Left renal cortex interstitium (tissue), 4 donors: ENCODE measurements at regions not wholly inside any gene's neighbourhood (a gene's known extent, or its start where the extent isn't known, plus 50 kb on each side); places are given as distances from the start of the nearest gene placed in this dataset.
"Not testable (repeated sequence)": the region's sequence is repeated elsewhere in the genome, so short reads cannot be mapped to it uniquely, and the experiment has no call there.

Source experiments
- DNase-seq, 4 donors: peaks; one replicate each; pipeline ENCODE4 v3.0.0-alpha.2; 2013; ENCODE audit warnings: low read depth in 4 of 4, low spot score in 2 of 4, missing footprints in 1 of 4

DNA sequence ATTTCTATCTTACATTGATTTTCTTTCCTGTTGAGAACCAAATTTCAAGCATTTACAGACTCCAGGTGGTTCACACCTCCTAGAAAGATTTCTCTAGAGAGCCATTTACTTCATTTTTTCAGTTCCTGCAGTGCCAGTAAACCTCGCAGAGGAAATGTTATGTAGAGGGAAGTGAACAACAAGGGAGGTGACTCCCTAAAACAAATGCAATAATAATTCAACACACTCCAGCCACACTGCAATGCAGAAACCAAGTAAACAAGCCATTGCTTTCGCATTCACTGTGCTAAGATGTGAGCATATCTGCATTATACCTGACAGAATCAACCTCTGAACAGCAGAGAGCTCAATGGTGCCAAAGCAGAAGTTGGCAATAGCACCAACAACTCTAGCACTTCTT, 215.1 kb downstream of the RBM26 start:
- no peak for DNase-seq

- DNase-seq = no peak
Observed at GRCh38 chr13:79187917-79188690, 218.0 kb downstream of the RBM26 start.

DNA sequence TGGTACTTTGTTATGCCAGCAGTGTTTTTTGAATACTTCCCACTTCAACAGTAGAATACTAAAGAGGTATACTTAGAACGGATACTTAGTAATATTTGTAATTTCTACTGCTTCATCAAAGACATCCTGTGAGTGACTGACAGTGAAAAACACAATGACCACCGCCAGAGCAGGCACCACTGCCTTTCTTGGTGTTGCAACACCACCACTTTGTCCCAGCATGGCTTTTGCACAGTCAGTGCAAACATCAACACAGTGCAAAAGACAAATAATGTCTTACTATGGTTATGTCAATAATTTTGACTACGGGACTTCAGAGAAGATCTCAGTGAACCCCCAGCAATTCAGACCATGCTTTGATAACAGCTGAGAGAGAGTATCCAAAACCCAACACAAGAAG, 220.5 kb downstream of the RBM26 start:
- DNase-seq = no peak

GRCh38 chr13:79183231-79183630, 222.8 kb downstream of the RBM26 start:
- no peak for DNase-seq

- not testable (repeated sequence) for DNase-seq
Observed at GRCh38 chr13:79173691-79174090, 232.4 kb downstream of the RBM26 start.

- DNase-seq = not testable (repeated sequence)
Observed at GRCh38 chr13:79172924-79173323, 233.1 kb downstream of the RBM26 start.

GRCh38 chr13:79171141-79172061, 234.7 kb downstream of the RBM26 start:
- no peak for DNase-seq

DNA sequence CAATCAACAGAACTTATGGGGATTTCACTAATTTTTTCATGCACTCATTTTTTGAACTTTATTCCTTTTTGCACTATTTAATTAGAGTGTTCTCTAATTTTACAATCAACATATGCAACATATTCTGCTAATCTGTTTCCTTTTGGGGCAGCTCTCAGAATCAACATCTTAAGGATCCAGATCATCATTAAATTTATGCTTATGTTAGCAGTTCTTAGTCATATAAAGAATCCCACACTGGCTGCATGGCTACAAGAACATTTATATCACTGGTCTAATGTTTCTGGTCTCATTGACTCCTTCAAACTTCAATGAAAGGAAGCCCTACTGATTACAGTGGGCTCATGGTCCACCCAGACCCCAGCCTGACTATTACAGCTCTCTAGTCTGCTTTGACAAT, 245.2 kb downstream of the RBM26 start:
- DNase-seq = no peak

DNA sequence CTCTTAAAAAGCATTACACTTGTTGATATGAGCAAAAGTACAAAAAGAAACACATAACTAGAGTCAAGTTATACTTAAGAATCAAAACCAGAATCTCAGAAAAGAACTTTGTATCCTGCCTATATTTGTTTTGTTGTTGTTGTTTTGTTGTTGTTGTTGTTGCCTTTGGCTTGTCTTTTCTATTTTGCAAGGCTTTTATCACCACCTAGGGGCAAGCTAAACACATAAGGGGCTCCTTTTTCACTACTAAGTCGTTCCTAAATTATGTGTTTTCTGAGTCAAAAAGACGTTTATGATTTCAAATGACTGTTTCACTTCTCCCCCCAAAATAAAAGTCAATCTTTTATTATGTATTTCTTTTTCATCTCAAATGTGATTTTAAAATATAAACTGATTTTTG, 250.2 kb downstream of the RBM26 start:
- no peak for DNase-seq

DNA sequence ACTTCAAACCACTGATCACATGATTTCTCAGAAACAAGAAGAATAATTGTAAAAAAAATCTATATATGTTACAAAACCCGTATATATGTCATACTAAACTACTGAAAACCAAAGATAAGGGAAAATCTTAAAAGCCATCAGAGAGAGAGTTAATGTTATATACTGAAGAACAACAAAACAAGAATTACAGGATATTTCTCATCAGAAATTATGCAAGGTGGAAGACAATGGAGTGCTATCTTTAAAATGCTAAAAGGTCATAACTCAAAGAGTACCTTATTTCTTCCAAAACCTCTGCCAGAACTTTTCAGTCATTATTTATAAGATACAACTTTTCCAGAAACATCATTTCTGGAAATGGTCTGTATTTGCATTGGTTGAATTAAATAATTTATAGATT, 256.8 kb downstream of the RBM26 start:
- no peak for DNase-seq

GRCh38 chr13:79141082-79141481, 265.0 kb downstream of the RBM26 start:
- no peak for DNase-seq

GRCh38 chr13:79128158-79128557, 277.9 kb downstream of the RBM26 start:
- DNase-seq = no peak

DNA sequence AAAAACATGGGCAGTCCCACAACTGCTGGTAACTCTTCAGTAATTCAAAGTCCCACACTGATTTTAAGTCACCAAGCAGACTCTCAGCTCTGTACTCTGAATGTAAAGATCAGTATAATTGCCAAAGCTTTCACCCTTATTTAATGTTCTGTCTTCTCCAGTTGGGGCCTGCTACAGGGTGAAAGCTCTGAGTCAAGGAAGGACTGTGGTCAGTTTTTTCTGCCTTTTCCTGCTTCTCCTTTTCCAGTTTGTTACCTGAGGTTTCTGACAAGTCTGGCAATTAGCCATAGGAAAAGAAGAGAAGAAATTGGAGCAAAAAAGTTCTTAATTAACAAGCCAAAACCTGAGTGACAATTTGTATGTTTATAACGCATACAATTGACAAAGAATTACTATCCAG, 279.3 kb downstream of the RBM26 start:
- DNase-seq = no peak

GRCh38 chr13:79124183-79124582, 281.9 kb downstream of the RBM26 start:
- no peak for DNase-seq

DNA sequence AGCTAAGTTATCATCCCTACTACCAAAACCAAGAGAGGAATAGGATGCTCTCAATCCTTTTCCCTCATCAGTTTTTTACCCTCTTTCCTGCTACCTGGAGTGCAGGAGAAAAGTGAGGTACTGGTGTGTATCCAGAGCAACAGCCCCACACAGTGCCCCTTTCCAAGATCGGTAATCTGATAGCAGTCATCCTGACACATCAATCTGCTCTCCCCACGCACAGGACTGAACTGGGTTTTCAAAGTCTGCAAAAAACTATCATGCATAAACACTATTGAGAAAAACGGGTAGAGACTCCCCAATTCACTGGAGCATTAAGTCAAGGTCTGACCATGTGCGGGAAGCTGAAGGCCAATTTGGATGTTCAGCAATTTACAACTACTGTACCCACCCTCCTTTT, 284.8 kb downstream of the RBM26 start:
- DNase-seq = peak in 1 of 4 donors; percentile 6

- no peak for DNase-seq
Observed at GRCh38 chr13:79119578-79120107, 286.4 kb downstream of the RBM26 start.

GRCh38 chr13:79112016-79112415, 294.0 kb downstream of the RBM26 start:
- DNase-seq = no peak

- no peak for DNase-seq
Observed at GRCh38 chr13:79108914-79109643, 297.0 kb downstream of the RBM26 start.

DNA sequence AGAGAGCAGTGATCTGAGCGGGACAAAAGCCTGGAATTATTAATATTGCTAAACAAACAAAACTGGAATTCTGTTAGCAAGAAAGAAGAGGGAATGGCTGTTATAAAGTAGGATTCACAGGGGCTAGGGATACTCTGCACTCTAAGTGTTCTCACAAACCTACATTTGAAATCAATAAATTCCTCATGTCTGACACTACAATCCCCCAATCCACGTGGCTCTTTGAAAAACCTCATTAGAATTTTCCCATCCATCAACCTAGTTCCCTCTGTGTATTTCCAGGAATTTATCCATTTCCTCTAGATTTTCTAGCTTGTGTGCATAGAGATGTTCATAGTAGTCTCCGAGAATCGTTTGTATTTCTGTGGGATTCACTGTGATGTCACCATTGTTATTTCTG, 307.5 kb downstream of the RBM26 start:
- DNase-seq = no peak

DNA sequence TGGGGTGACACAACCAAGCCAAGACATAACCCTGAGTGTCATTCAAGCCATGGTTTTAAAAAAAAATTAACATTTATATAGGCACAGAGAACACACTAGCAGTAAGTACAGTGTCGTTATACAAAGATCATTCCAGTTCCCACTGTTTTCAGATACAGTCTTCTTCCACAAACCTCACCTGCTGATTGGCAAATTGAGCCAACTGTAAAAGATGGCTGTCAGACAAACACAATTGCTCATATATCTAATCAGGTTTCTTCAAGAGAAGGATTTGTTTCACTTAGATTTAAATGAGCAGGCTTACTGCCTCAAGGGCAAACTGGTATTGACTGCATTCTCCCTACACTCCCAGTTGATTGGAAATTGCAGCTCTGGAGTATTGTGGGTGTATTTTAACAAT, 308.9 kb downstream of the RBM26 start:
- no peak for DNase-seq

- no peak for DNase-seq
Observed at GRCh38 chr13:79096099-79096498, 310.0 kb downstream of the RBM26 start.
